ENCODE measurements at regions not wholly inside any gene's neighbourhood (a gene's known extent, or its start where the extent isn't known, plus 50 kb on each side); places are given as distances from the start of the nearest gene placed in this dataset.

- H3K4me1 ChIP-seq (ENCODE audit: insufficient read depth): no peaks in the 10 kb centered on the region
- H3K4me2 ChIP-seq (ENCODE audit: unreplicated experiment): no peak overlapping the region
- no peaks in the 10 kb centered on the region for H3K9me2 ChIP-seq (ENCODE audit: insufficient read depth)
- TF ChIP-seq EZH2 (IDR thresholded peaks at IDR 0.05; ENCODE audit: insufficient read depth, poor library complexity, severe bottlenecking) (no peak), EZH2phosphoT487 (IDR thresholded peaks at IDR 0.05; ENCODE audit: insufficient read depth, low read depth) (no peak)
- H3K79me2 ChIP-seq (ENCODE audit: insufficient read depth): no peaks in the 10 kb centered on the region
- H3K4me3 ChIP-seq: no peak overlapping the region
- H3K9ac ChIP-seq: no peak overlapping the region
- H4K20me1 ChIP-seq (ENCODE audit: insufficient read depth): no peaks in the 10 kb centered on the region
- DNase-seq: peak; percentile 9
- H3K27me3 ChIP-seq (replicated peaks; ENCODE audit: insufficient read depth): no peaks in the 10 kb centered on the region
- no peak overlapping the region for H2AFZ ChIP-seq
- WGBS, 2 experiments (ENCODE audit: low coverage in 1 of 2, low lambda C conversion rate in 2 of 2, missing lambda C conversion rate in 2 of 2): 13 to 35% methylated on average over 1 of the region's 1 CpG
- H3K9me3 ChIP-seq (ENCODE audit: low read depth): no peaks in the 10 kb centered on the region
- no peaks in the 10 kb centered on the region for H3F3A ChIP-seq (ENCODE audit: insufficient read depth)
- H3K27ac ChIP-seq: no peak overlapping the region
- in situ Hi-C loops (cut with MboI): no loop called here
- H3K36me3 ChIP-seq (ENCODE audit: low read depth): no peaks in the 10 kb centered on the region
Measured at GRCh38 chr2:226405465-226405864, 394.2 kb downstream of the IRS1 start.

GRCh38 chr2:226403369-226403768 is 396.3 kb downstream of the IRS1 start:
- no peak overlapping the region for H3K27ac ChIP-seq
- H3F3A ChIP-seq (ENCODE audit: insufficient read depth): no peaks in the 10 kb centered on the region
- no peaks in the 10 kb centered on the region for H3K27me3 ChIP-seq (replicated peaks; ENCODE audit: insufficient read depth)
- no peaks in the 10 kb centered on the region for H3K36me3 ChIP-seq (ENCODE audit: low read depth)
- TF ChIP-seq EZH2 (IDR thresholded peaks at IDR 0.05; ENCODE audit: insufficient read depth, poor library complexity, severe bottlenecking): no peak
- no peak for TF ChIP-seq EZH2phosphoT487 (IDR thresholded peaks at IDR 0.05; ENCODE audit: insufficient read depth, low read depth)
- H2AFZ ChIP-seq: no peak overlapping the region
- H3K4me2 ChIP-seq (ENCODE audit: unreplicated experiment): no peak overlapping the region
- no peaks in the 10 kb centered on the region for H3K79me2 ChIP-seq (ENCODE audit: insufficient read depth)
- no peaks in the 10 kb centered on the region for H3K9me2 ChIP-seq (ENCODE audit: insufficient read depth)
- peak; percentile 38 for DNase-seq
- WGBS, 2 experiments (ENCODE audit: low coverage in 1 of 2, low lambda C conversion rate in 2 of 2, missing lambda C conversion rate in 2 of 2): 50 to 64% methylated on average over 2 of the region's 2 CpGs
- no peaks in the 10 kb centered on the region for H3K9me3 ChIP-seq (ENCODE audit: low read depth)
- H3K4me3 ChIP-seq: no peak overlapping the region
- no peaks in the 10 kb centered on the region for H4K20me1 ChIP-seq (ENCODE audit: insufficient read depth)
- in situ Hi-C loops (cut with MboI): no loop called here
- no peak overlapping the region for H3K9ac ChIP-seq
- no peaks in the 10 kb centered on the region for H3K4me1 ChIP-seq (ENCODE audit: insufficient read depth)

- no peaks in the 10 kb centered on the region for H3F3A ChIP-seq (ENCODE audit: insufficient read depth)
- no peaks in the 10 kb centered on the region for H3K9me2 ChIP-seq (ENCODE audit: insufficient read depth)
- no peak for TF ChIP-seq EZH2 (IDR thresholded peaks at IDR 0.05; ENCODE audit: insufficient read depth, poor library complexity, severe bottlenecking)
- TF ChIP-seq EZH2phosphoT487 (IDR thresholded peaks at IDR 0.05; ENCODE audit: insufficient read depth, low read depth): no peak
- H3K36me3 ChIP-seq (ENCODE audit: low read depth): no peaks in the 10 kb centered on the region
- no peaks in the 10 kb centered on the region for H3K27me3 ChIP-seq (replicated peaks; ENCODE audit: insufficient read depth)
- no peak overlapping the region for H3K4me2 ChIP-seq (ENCODE audit: unreplicated experiment)
- H3K79me2 ChIP-seq (ENCODE audit: insufficient read depth): no peaks in the 10 kb centered on the region
- H3K27ac ChIP-seq: no peak overlapping the region
- in situ Hi-C loops (cut with MboI): no loop called here
- H3K9me3 ChIP-seq (ENCODE audit: low read depth): no peaks in the 10 kb centered on the region
- no peak overlapping the region for H3K4me3 ChIP-seq
- DNase-seq: peak; percentile 13
- H3K9ac ChIP-seq: no peak overlapping the region
- H2AFZ ChIP-seq: no peak overlapping the region
- H4K20me1 ChIP-seq (ENCODE audit: insufficient read depth): no peaks in the 10 kb centered on the region
- WGBS, 2 experiments (ENCODE audit: low coverage in 1 of 2, low lambda C conversion rate in 2 of 2, missing lambda C conversion rate in 2 of 2): 25 to 47% methylated on average over 1 of the region's 1 CpG
- peaks cover 3% of the 10 kb centered on the region; the same call in 1 of the 2 replicates for H3K4me1 ChIP-seq (ENCODE audit: insufficient read depth)
Measured at GRCh38 chr2:226399006-226399405, 400.6 kb downstream of the IRS1 start.

GRCh38 chr2:226398580-226398979 is 401.0 kb downstream of the IRS1 start:
- H3K79me2 ChIP-seq (ENCODE audit: insufficient read depth): no peaks in the 10 kb centered on the region
- no peak overlapping the region for H3K27ac ChIP-seq
- H4K20me1 ChIP-seq (ENCODE audit: insufficient read depth): no peaks in the 10 kb centered on the region
- in situ Hi-C loops (cut with MboI): no loop called here
- H3K9me2 ChIP-seq (ENCODE audit: insufficient read depth): no peaks in the 10 kb centered on the region
- H3K4me3 ChIP-seq: no peak overlapping the region
- no peak overlapping the region for H3K9ac ChIP-seq
- peaks cover 3% of the 10 kb centered on the region; the same call in 1 of the 2 replicates for H3K4me1 ChIP-seq (ENCODE audit: insufficient read depth)
- no peaks in the 10 kb centered on the region for H3F3A ChIP-seq (ENCODE audit: insufficient read depth)
- TF ChIP-seq EZH2 (IDR thresholded peaks at IDR 0.05; ENCODE audit: insufficient read depth, poor library complexity, severe bottlenecking): no peak
- no peaks in the 10 kb centered on the region for H3K36me3 ChIP-seq (ENCODE audit: low read depth)
- H2AFZ ChIP-seq: no peak overlapping the region
- no peak overlapping the region for H3K4me2 ChIP-seq (ENCODE audit: unreplicated experiment)
- H3K9me3 ChIP-seq (ENCODE audit: low read depth): no peaks in the 10 kb centered on the region
- peak; percentile 22 for DNase-seq
- 91 to 100% methylated on average over 1 of the region's 1 CpG for WGBS, 2 experiments (ENCODE audit: low coverage in 1 of 2, low lambda C conversion rate in 2 of 2, missing lambda C conversion rate in 2 of 2)
- H3K27me3 ChIP-seq (replicated peaks; ENCODE audit: insufficient read depth): no peaks in the 10 kb centered on the region

GRCh38 chr2:226396541-226396940 is 403.1 kb downstream of the IRS1 start:
- Histone ChIP-seq H3K9me3 (ENCODE audit: low read depth) (no peaks in the 10 kb centered on the region), H3F3A (ENCODE audit: insufficient read depth) (no peaks in the 10 kb centered on the region), H3K9me2 (ENCODE audit: insufficient read depth) (no peaks in the 10 kb centered on the region), H4K20me1 (ENCODE audit: insufficient read depth) (no peaks in the 10 kb centered on the region), H3K79me2 (ENCODE audit: insufficient read depth) (no peaks in the 10 kb centered on the region), H3K27me3 (replicated peaks; ENCODE audit: insufficient read depth) (no peaks in the 10 kb centered on the region), H3K36me3 (ENCODE audit: low read depth) (no peaks in the 10 kb centered on the region), H3K4me1 (ENCODE audit: insufficient read depth) (peaks cover 3% of the 10 kb centered on the region; the same call in 1 of the 2 replicates), H3K4me2 (ENCODE audit: unreplicated experiment) (no peak overlapping the region), H2AFZ (peak overlapping the region; percentile 20; the same call in 1 of the 2 replicates), H3K9ac (no peak overlapping the region), H3K27ac (no peak overlapping the region), H3K4me3 (no peak overlapping the region)
- TF ChIP-seq EZH2 (IDR thresholded peaks at IDR 0.05; ENCODE audit: insufficient read depth, poor library complexity, severe bottlenecking) (no peak), EZH2phosphoT487 (IDR thresholded peaks at IDR 0.05; ENCODE audit: insufficient read depth, low read depth) (no peak)
- peak; percentile 14 for DNase-seq
- 10 to 27% methylated on average over 2 of the region's 2 CpGs for WGBS, 2 experiments (ENCODE audit: low coverage in 1 of 2, low lambda C conversion rate in 2 of 2, missing lambda C conversion rate in 2 of 2)
- in situ Hi-C loops (cut with MboI): no loop called here

Data from GM23248 (cell line).